ENCODE measurements at regions not wholly inside any gene's neighbourhood (a gene's known extent, or its start where the extent isn't known, plus 50 kb on each side); places are given as distances from the start of the nearest gene placed in this dataset.

DNA sequence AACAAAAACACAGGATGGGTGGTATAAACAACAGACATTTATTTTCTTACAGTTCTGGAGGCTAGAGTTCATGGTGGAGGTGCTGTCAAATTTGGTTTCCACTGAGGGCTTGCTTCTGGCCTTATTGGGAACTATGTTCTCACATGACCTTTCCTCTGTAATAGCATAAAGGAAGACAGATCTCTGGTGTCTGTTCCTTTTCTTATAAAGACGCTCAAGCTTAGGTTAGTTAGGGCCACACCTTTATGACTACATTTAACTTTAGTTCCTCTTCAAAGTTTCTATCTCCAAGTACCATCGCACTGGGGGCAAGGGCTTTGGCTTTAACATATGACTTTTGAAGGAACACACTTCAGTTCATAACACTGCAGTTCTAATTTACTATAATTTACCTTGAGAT is 543.8 kb upstream of the CPEB2 start:
- no peak overlapping the region for H3K4me3 ChIP-seq
- intact Hi-C loops (cut with DNase I), result no loop called here
- no peaks in the 10 kb centered on the region for H3K4me1 ChIP-seq
- H3K27me3 ChIP-seq, result no peaks in the 10 kb centered on the region
- 78% methylated on average over 2 of the region's 2 CpGs for WGBS
- no peak for DNase-seq (ENCODE audit: extremely low spot score)
- H3K9me3 ChIP-seq, result no peaks in the 10 kb centered on the region
- H3K36me3 ChIP-seq, result no peaks in the 10 kb centered on the region
- TF ChIP-seq POLR2A (IDR thresholded peaks at IDR 0.05; ENCODE audit: low read depth), result no peak
- TF ChIP-seq EP300 (IDR thresholded peaks at IDR 0.05), result no peak
- no peak for TF ChIP-seq POLR2AphosphoS5 (IDR thresholded peaks at IDR 0.05)
- no peak for TF ChIP-seq CTCF (IDR thresholded peaks at IDR 0.05)
- H3K27ac ChIP-seq (replicated peaks in 1 of 4), result no peak overlapping the region

DNA sequence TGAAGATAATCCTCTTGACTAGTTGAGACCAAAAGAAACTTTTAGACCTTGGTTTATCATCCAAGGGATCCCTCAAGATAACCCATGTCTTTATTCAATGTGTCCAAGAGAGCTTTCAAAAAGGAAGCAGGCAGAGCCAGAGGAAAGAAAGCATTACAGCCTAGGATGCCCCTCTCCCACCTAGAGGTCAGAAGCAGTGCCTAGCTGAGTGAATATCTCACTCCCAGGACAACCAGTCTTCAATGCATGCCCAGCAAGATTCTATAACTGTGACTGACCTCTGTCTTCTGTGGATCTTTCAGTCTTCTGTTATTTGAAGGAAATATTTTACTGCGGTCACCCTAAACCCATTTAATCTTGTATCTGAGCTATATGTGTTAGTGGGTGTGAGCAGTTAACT is 537.2 kb upstream of the CPEB2 start:
- DNase-seq (ENCODE audit: extremely low spot score), result no peak
- no peak overlapping the region for H3K27ac ChIP-seq (replicated peaks in 1 of 4)
- H3K4me1 ChIP-seq, result peaks cover 0 to 4% (median 0%) of the 10 kb centered on the region in 4 donors
- intact Hi-C loops (cut with DNase I), result no loop called here
- no peak overlapping the region for H3K4me3 ChIP-seq
- H3K27me3 ChIP-seq, result no peaks in the 10 kb centered on the region
- no peaks in the 10 kb centered on the region for H3K36me3 ChIP-seq
- 94% methylated on average over 1 of the region's 1 CpG for WGBS
- TF ChIP-seq POLR2AphosphoS5 (IDR thresholded peaks at IDR 0.05), result no peak
- TF ChIP-seq POLR2A (IDR thresholded peaks at IDR 0.05; ENCODE audit: low read depth), result no peak
- TF ChIP-seq CTCF (IDR thresholded peaks at IDR 0.05), result no peak
- no peak for TF ChIP-seq EP300 (IDR thresholded peaks at IDR 0.05)
- no peaks in the 10 kb centered on the region for H3K9me3 ChIP-seq

DNA sequence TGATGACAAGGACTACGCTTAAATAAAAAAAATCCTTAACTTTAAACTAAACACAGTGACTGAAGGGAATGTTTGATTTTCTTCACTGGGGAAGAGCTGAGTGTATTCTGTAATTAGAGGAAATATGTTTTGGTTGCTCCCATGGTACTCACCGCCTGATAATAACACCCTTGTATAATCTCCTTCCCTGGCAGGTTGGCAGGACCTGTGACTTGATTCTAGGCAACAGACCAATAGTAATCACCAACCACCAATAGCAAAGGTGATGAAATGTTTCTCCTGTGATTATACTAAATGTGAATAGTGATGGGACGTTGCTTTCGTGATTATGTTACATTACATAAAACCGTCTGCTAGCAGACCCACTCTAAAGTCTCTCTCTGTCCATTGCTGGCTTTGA is 536.8 kb upstream of the CPEB2 start:
- Histone ChIP-seq H3K36me3 (no peaks in the 10 kb centered on the region), H3K4me3 (no peak overlapping the region), H3K27ac (replicated peaks in 1 of 4) (no peak overlapping the region), H3K9me3 (no peaks in the 10 kb centered on the region), H3K4me1 (peaks cover 0 to 4% (median 0%) of the 10 kb centered on the region in 4 donors), H3K27me3 (no peaks in the 10 kb centered on the region)
- WGBS, result 63% methylated on average over 5 of the region's 5 CpGs
- TF ChIP-seq EP300 (IDR thresholded peaks at IDR 0.05) (no peak), POLR2A (IDR thresholded peaks at IDR 0.05; ENCODE audit: low read depth) (no peak), CTCF (IDR thresholded peaks at IDR 0.05) (no peak), POLR2AphosphoS5 (IDR thresholded peaks at IDR 0.05) (no peak)
- DNase-seq (ENCODE audit: extremely low spot score), result no peak
- intact Hi-C loops (cut with DNase I), result no loop called here

DNA sequence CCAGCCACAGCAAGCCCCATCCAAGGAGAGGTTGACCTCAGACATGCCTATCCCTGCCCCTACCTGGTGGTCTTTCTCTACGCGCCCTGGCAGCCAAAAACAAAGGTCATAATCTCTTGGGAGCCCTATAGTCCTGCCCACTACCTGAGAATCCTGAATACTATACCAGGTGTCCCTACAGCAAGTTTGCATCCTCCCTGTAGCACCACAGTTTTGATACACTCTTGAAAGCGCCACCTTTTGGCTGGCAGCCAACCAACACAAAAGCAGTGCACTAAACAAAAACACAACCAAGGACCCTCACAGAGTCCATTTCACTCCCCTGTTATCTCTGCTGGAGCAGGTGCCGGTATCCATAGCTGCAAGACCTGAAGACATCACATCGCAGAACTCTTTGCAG is 523.8 kb upstream of the CPEB2 start:
- Histone ChIP-seq H3K27me3 (no peaks in the 10 kb centered on the region), H3K9me3 (no peaks in the 10 kb centered on the region), H3K4me1 (no peaks in the 10 kb centered on the region), H3K27ac (replicated peaks in 1 of 4) (no peak overlapping the region), H3K4me3 (no peak overlapping the region), H3K36me3 (no peaks in the 10 kb centered on the region)
- intact Hi-C loops (cut with DNase I), result no loop called here
- 95% methylated on average over 3 of the region's 5 CpGs for WGBS
- TF ChIP-seq EP300 (IDR thresholded peaks at IDR 0.05), result no peak
- no peak for TF ChIP-seq CTCF (IDR thresholded peaks at IDR 0.05)
- no peak for TF ChIP-seq POLR2A (IDR thresholded peaks at IDR 0.05; ENCODE audit: low read depth)
- TF ChIP-seq POLR2AphosphoS5 (IDR thresholded peaks at IDR 0.05), result no peak
- no peak for DNase-seq (ENCODE audit: extremely low spot score)

- no peaks in the 10 kb centered on the region for H3K27me3 ChIP-seq
- whole genome bisulfite sequencing, result 97% methylated on average over 1 of the region's 1 CpG
- H3K36me3 ChIP-seq, result no peaks in the 10 kb centered on the region
- intact Hi-C loops (cut with DNase I), result no loop called here
- H3K9me3 ChIP-seq, result peaks cover 0 to 9% (median 5%) of the 10 kb centered on the region in 4 donors
- no peaks in the 10 kb centered on the region for H3K4me1 ChIP-seq
- DNase-seq (ENCODE audit: extremely low spot score), result no peak
- no peak overlapping the region for H3K4me3 ChIP-seq
- TF ChIP-seq POLR2AphosphoS5 (IDR thresholded peaks at IDR 0.05), result no peak
- TF ChIP-seq CTCF (IDR thresholded peaks at IDR 0.05), result no peak
- no peak for TF ChIP-seq EP300 (IDR thresholded peaks at IDR 0.05)
- TF ChIP-seq POLR2A (IDR thresholded peaks at IDR 0.05; ENCODE audit: low read depth), result no peak
- H3K27ac ChIP-seq (replicated peaks in 1 of 4), result no peak overlapping the region
Observed at GRCh38 chr4:14496408-14496807, 505.9 kb upstream of the CPEB2 start.

Measured in esophagus muscularis mucosa (tissue), 4 donors.